ENCODE measurements at regions not wholly inside any gene's neighbourhood (a gene's known extent, or its start where the extent isn't known, plus 50 kb on each side); places are given as distances from the start of the nearest gene placed in this dataset.

- H3K79me2 ChIP-seq (ENCODE audit: insufficient read depth, low read length): no peaks in the 10 kb centered on the region
- no peak for TF ChIP-seq CTCF (CRISPR knock-in tag; IDR thresholded peaks at IDR 0.05)
- TF ChIP-seq MAFF (IDR thresholded peaks at IDR 0.05; ENCODE audit: low read depth, low read length): peak; percentile 44; the same call in 1 of the 2 replicates
- peak; percentile 14 to 59; a peak in 2 of 4 replicates for TF ChIP-seq MAFK (conservative IDR thresholded peaks at IDR 0.05 in 1 of 2, IDR thresholded peaks at IDR 0.05 in 1 of 2; ENCODE audit: low read length in 2 of 2)
- POLR2A ChIA-PET: no interaction called here
- no peaks in the 10 kb centered on the region for H3K27me3 ChIP-seq (ENCODE audit: control insufficient read depth in 1 of 2, insufficient read depth in 2 of 2, low read length in 2 of 2)
- DNase-seq (ENCODE audit: low spot score) (no peak), ATAC-seq (no peak), FAIRE-seq (no peak)
- CTCF ChIA-PET (ENCODE audit: low intra/inter-chr PET ratio, low total read pairs): no interaction called here
- no peaks in the 10 kb centered on the region for H3K4me1 ChIP-seq (ENCODE audit: insufficient read depth, low read length)
- H3K36me3 ChIP-seq (replicated peaks in 1 of 2; ENCODE audit: control insufficient read depth in 1 of 2, insufficient read depth in 2 of 2, low read length in 2 of 2): no peaks in the 10 kb centered on the region
- H4K20me1 ChIP-seq (ENCODE audit: insufficient read depth, low read length): no peaks in the 10 kb centered on the region
- intact Hi-C loops (cut with micrococcal nuclease; ENCODE audit: unreplicated experiment): no loop called here
- no peak overlapping the region for H3K4me3 ChIP-seq (replicated peaks in 1 of 3; ENCODE audit: insufficient read depth in 1 of 3, low read depth in 2 of 3, low read length in 3 of 3)
- H3K9me3 ChIP-seq (ENCODE audit: low read length): no peaks in the 10 kb centered on the region
- BruUV-seq (replicated peaks): no TSS peak
- H2AFZ ChIP-seq (ENCODE audit: low read length): no peak overlapping the region
- H3K27ac ChIP-seq (ENCODE audit: extremely low read length, insufficient read depth, low read length): no peak overlapping the region
- H3K4me2 ChIP-seq (ENCODE audit: low read depth, low read length): no peak overlapping the region
- in situ Hi-C loops (cut with HindIII; ENCODE audit: extremely low pct_ligation_motif_present, low pct_unique_long_range_greater_than_20kb): no loop called here
- no peak overlapping the region for H3K9ac ChIP-seq (ENCODE audit: insufficient read depth, low read depth, low read length)
- 1% methylated on average over 2 of the region's 2 CpGs for WGBS (ENCODE audit: low lambda C conversion rate)
These were observed 122.7 kb upstream of the STEAP4 start for GRCh38 chr7:88429382-88429781.

- H3K9ac ChIP-seq (ENCODE audit: insufficient read depth, low read depth, low read length): no peak overlapping the region
- no peak overlapping the region for H3K4me2 ChIP-seq (ENCODE audit: low read depth, low read length)
- H3K9me3 ChIP-seq (ENCODE audit: low read length): no peaks in the 10 kb centered on the region
- DNase-seq (ENCODE audit: low spot score) (no peak), ATAC-seq (no peak), FAIRE-seq (no peak)
- no peaks in the 10 kb centered on the region for H3K4me1 ChIP-seq (ENCODE audit: insufficient read depth, low read length)
- BruUV-seq (replicated peaks): no TSS peak
- intact Hi-C loops (cut with micrococcal nuclease; ENCODE audit: unreplicated experiment): no loop called here
- no peaks in the 10 kb centered on the region for H4K20me1 ChIP-seq (ENCODE audit: insufficient read depth, low read length)
- POLR2A ChIA-PET: no interaction called here
- H3K27me3 ChIP-seq (ENCODE audit: control insufficient read depth in 1 of 2, insufficient read depth in 2 of 2, low read length in 2 of 2): no peaks in the 10 kb centered on the region
- H3K79me2 ChIP-seq (ENCODE audit: insufficient read depth, low read length): no peaks in the 10 kb centered on the region
- TF ChIP-seq MNT (IDR thresholded peaks at IDR 0.05) (peak; percentile 84), PRDM10 (CRISPR knock-in tag; IDR thresholded peaks at IDR 0.05; ENCODE audit: low read depth) (no peak)
- no peak overlapping the region for H3K4me3 ChIP-seq (replicated peaks in 1 of 3; ENCODE audit: insufficient read depth in 1 of 3, low read depth in 2 of 3, low read length in 3 of 3)
- H3K27ac ChIP-seq (ENCODE audit: extremely low read length, insufficient read depth, low read length): no peak overlapping the region
- in situ Hi-C loops (cut with HindIII; ENCODE audit: extremely low pct_ligation_motif_present, low pct_unique_long_range_greater_than_20kb): no loop called here
- 30% methylated on average over 5 of the region's 5 CpGs for WGBS (ENCODE audit: low lambda C conversion rate)
- no peak overlapping the region for H2AFZ ChIP-seq (ENCODE audit: low read length)
- CTCF ChIA-PET (ENCODE audit: low intra/inter-chr PET ratio, low total read pairs): no interaction called here
- no peaks in the 10 kb centered on the region for H3K36me3 ChIP-seq (replicated peaks in 1 of 2; ENCODE audit: control insufficient read depth in 1 of 2, insufficient read depth in 2 of 2, low read length in 2 of 2)
These were observed 95.8 kb upstream of the STEAP4 start for GRCh38 chr7:88402529-88402928.
